B cell (primary cell): ENCODE measurements at regions not wholly inside any gene's neighbourhood (a gene's known extent, or its start where the extent isn't known, plus 50 kb on each side); places are given as distances from the start of the nearest gene placed in this dataset.

Experiments
- ATAC-seq: fragments of 200-7000 bp; cut with Tn5 transposase; one replicate; pipeline ENCODE4 v1.10.0; 2021; ENCODE audit warnings: low read depth, mild to moderate bottlenecking, moderate number of reproducible peaks, moderate library complexity
- CTCF ChIA-PET: fragments of 350-600 bp; sonication (Branson Sonifier 250); formaldehyde crosslinking; loops from one replicate; lab custom pipeline; 2021; ENCODE audit warnings: antibody characterized with exemption, inconsistent platforms; lab: Charles Lee
- POLR2A ChIA-PET: fragments of 350-600 bp; sonication (Branson Sonifier 250); formaldehyde crosslinking; loops from one replicate; lab custom pipeline; 2021; ENCODE audit warnings: antibody characterized with exemption; lab: Charles Lee
- DNase-seq: peaks from one replicate; pipeline ENCODE4 v3.0.0; 2013
- H2AFZ ChIP-seq: 2 replicates; pipeline ENCODE4 v1.6.1; 2012; ENCODE audit warnings: mild to moderate bottlenecking, low read depth, low read length; ENCODE audit not compliant: insufficient read depth, poor library complexity, severe bottlenecking
- H3K27ac ChIP-seq, 2 donors: 1 replicate in 1 of 2; 2 replicates in 1 of 2; pipeline ENCODE4 v1.5.1; 2012 to 2013; ENCODE audit warnings: low read length in 2 of 2, mild to moderate bottlenecking in 2 of 2, moderate library complexity in 1 of 2
- H3K27me3 ChIP-seq, 4 experiments: fragments of 200-600 bp in 1 of 4; sonication (generic) in 1 of 4; replicated peaks in 1 of 4; 1 replicate in 2 of 4; 2 replicates in 2 of 4; pipeline versions ENCODE4 v1.6.1 to v1.7.0; 2013 to 2016; ENCODE audit warnings: low read length in 3 of 4, mild to moderate bottlenecking in 2 of 4, mixed read lengths in 1 of 4, moderate library complexity in 1 of 4; ENCODE audit not compliant: insufficient read depth in 4 of 4, control insufficient read depth in 3 of 4; ENCODE audit errors: control extremely low read depth in 1 of 4
- H3K36me3 ChIP-seq, 2 experiments: replicated peaks in 1 of 2; 1 replicate in 1 of 2; 2 replicates in 1 of 2; pipeline versions ENCODE4 v1.6.1 to v1.7.1; 2013; ENCODE audit warnings: low read length in 1 of 2; ENCODE audit not compliant: insufficient read depth in 2 of 2, control insufficient read depth in 1 of 2; ENCODE audit errors: control extremely low read depth in 1 of 2, extremely low read depth in 1 of 2
- H3K4me1 ChIP-seq, 2 donors: fragments of 200-600 bp in 1 of 2; sonication (generic) in 1 of 2; 1 replicate in 1 of 2; 2 replicates in 1 of 2; pipeline versions ENCODE4 v1.5.1 to v1.6.1; 2013 to 2017; ENCODE audit warnings: low read length in 2 of 2; ENCODE audit not compliant: control insufficient read depth in 2 of 2, insufficient read depth in 2 of 2
- H3K4me2 ChIP-seq: replicated peaks from 2 replicates; pipeline ENCODE3; 2012; ENCODE audit warnings: mild to moderate bottlenecking, low read depth, low read length; ENCODE audit not compliant: poor library complexity, severe bottlenecking
- H3K4me3 ChIP-seq, 5 experiments: fragments of 200-600 bp in 1 of 5; sonication (generic) in 1 of 5; 1 replicate in 3 of 5; 2 replicates in 2 of 5; pipeline versions ENCODE4 v1.5.1 to v1.7.0; 2011 to 2016; ENCODE audit warnings: low read length in 4 of 5, mild to moderate bottlenecking in 4 of 5, low read depth in 2 of 5, control low read depth in 1 of 5, moderate library complexity in 1 of 5; ENCODE audit not compliant: insufficient read depth in 1 of 5; ENCODE audit errors: control extremely low read depth in 1 of 5, extremely low read depth in 1 of 5
- H3K79me2 ChIP-seq: fragments of 200-600 bp; sonication (generic); one replicate; pipeline ENCODE4 v1.6.0; 2016; ENCODE audit warnings: low read length; ENCODE audit not compliant: control insufficient read depth, insufficient read depth
- H3K9ac ChIP-seq: fragments of 200-600 bp; sonication (generic); 2 replicates; pipeline ENCODE4 v1.6.1; 2017; ENCODE audit warnings: mild to moderate bottlenecking, low read length, moderate library complexity
- H3K9me3 ChIP-seq, 3 donors: one replicate each; pipeline versions ENCODE4 v1.6.1 to v1.7.1; 2013; ENCODE audit warnings: low read length in 2 of 3; ENCODE audit not compliant: control insufficient read depth in 2 of 3, insufficient read depth in 1 of 3; ENCODE audit errors: control extremely low read depth in 1 of 3
- H4K20me1 ChIP-seq: 2 replicates; pipeline ENCODE4 v1.6.0; 2012; ENCODE audit warnings: mild to moderate bottlenecking, low read length; ENCODE audit not compliant: insufficient read depth, control insufficient read depth, poor library complexity, severe bottlenecking
- H3K27ac Mint-ChIP-seq: one replicate; pipeline ENCODE4 v1.8.0; 2021; ENCODE audit warnings: mixed read lengths
- H3K27me3 Mint-ChIP-seq: one replicate; pipeline ENCODE4 v1.8.0; 2021; ENCODE audit warnings: mixed read lengths
- H3K4me1 Mint-ChIP-seq: one replicate; pipeline ENCODE4 v1.8.0; 2021; ENCODE audit warnings: mixed read lengths
- H3K4me3 Mint-ChIP-seq: one replicate; pipeline ENCODE4 v1.8.0; 2021; ENCODE audit warnings: mixed read lengths
- H3K9me3 Mint-ChIP-seq: one replicate; pipeline ENCODE4 v1.8.0; 2022; ENCODE audit warnings: mixed read lengths; ENCODE audit not compliant: insufficient read depth
- CTCF ChIP-seq: fragments of 200-600 bp; IDR thresholded peaks from one replicate; pipeline ENCODE4 v1.8.0; 2022; ENCODE audit warnings: antibody characterized with exemption, mild to moderate bottlenecking
- EZH2 ChIP-seq: IDR thresholded peaks from 2 replicates; pipeline ENCODE4 v1.6.1; 2012; ENCODE audit warnings: borderline replicate concordance, low read depth, mild to moderate bottlenecking, moderate library complexity, low read length; ENCODE audit not compliant: insufficient read depth, poor library complexity, severe bottlenecking
- WGBS: methylation state at CpG from one replicate; pipeline ENCODE4 v1.1.5; 2013; ENCODE audit warnings: missing lambda C conversion rate; ENCODE audit not compliant: insufficient coverage; 5-methylcytosine and 5-hydroxymethylcytosine counted together
- intact Hi-C: fragments of 100-400 bp; cut with micrococcal nuclease; formaldehyde crosslinking; loops from one replicate; pipeline ENCODE4 v1.10.0; 2022

GRCh38 chr20:19047951-19048296 lies 164.5 kb upstream of the SLC24A3 start:
- no peaks in the 10 kb centered on the region for H3K4me1 ChIP-seq
- H3K36me3 ChIP-seq, result no peaks in the 10 kb centered on the region
- POLR2A ChIA-PET, result no interaction called here
- no peaks in the 10 kb centered on the region for H3K79me2 ChIP-seq
- H3K27ac ChIP-seq, result no peak overlapping the region
- H2AFZ ChIP-seq, result no peak overlapping the region
- 64% methylated on average over 2 of the region's 3 CpGs for WGBS
- Mint-ChIP-seq H3K4me3 (no peak overlapping the region), H3K4me1 (no peaks in the 10 kb centered on the region), H3K27me3 (peaks cover 4% of the 10 kb centered on the region), H3K27ac (no peak overlapping the region), H3K9me3 (no peaks in the 10 kb centered on the region)
- H3K4me3 ChIP-seq, result no peak overlapping the region
- H3K4me2 ChIP-seq, result no peak overlapping the region
- no peak overlapping the region for H3K9ac ChIP-seq
- H3K9me3 ChIP-seq, result no peaks in the 10 kb centered on the region
- H3K27me3 ChIP-seq, result no peaks in the 10 kb centered on the region
- intact Hi-C loops, result no loop called here
- DNase-seq (no peak), ATAC-seq (no peak)
- CTCF ChIA-PET, result no interaction called here
- TF ChIP-seq EZH2 (no peak), CTCF (no peak)
- H4K20me1 ChIP-seq, result no peaks in the 10 kb centered on the region

- Histone ChIP-seq H3K27ac (no peak overlapping the region), H3K36me3 (no peaks in the 10 kb centered on the region), H4K20me1 (no peaks in the 10 kb centered on the region), H3K9me3 (no peaks in the 10 kb centered on the region), H3K4me2 (no peak overlapping the region), H3K4me3 (no peak overlapping the region), H3K9ac (no peak overlapping the region), H3K27me3 (no peaks in the 10 kb centered on the region), H3K4me1 (no peaks in the 10 kb centered on the region), H3K79me2 (no peaks in the 10 kb centered on the region), H2AFZ (no peak overlapping the region)
- intact Hi-C loops, result no loop called here
- no peak for DNase-seq
- H3K4me3 Mint-ChIP-seq, result no peak overlapping the region
- H3K9me3 Mint-ChIP-seq, result no peaks in the 10 kb centered on the region
- H3K27me3 Mint-ChIP-seq, result peaks cover 4% of the 10 kb centered on the region
- TF ChIP-seq CTCF, result no peak
- TF ChIP-seq EZH2, result no peak
- POLR2A ChIA-PET, result no interaction called here
- WGBS, result 94% methylated on average over 2 of the region's 9 CpGs
- ATAC-seq, result no peak
- no peaks in the 10 kb centered on the region for H3K4me1 Mint-ChIP-seq
- H3K27ac Mint-ChIP-seq, result no peak overlapping the region
- CTCF ChIA-PET, result no interaction called here
These were observed 163.4 kb upstream of the SLC24A3 start for GRCh38 chr20:19048995-19049501.
